Fibroblast of lung (primary cell): ENCODE measurements at regions not wholly inside any gene's neighbourhood (a gene's known extent, or its start where the extent isn't known, plus 50 kb on each side); places are given as distances from the start of the nearest gene placed in this dataset.

Source experiments
- DNase-seq, 2 donors: peaks; one replicate each; pipeline versions ENCODE4 v3.0.0 to v3.0.0-alpha.2; 2010; ENCODE audit warnings: low read depth in 2 of 2
- H2AFZ ChIP-seq: 2 replicates; pipeline ENCODE4 v1.5.1; 2012; ENCODE audit warnings: low read length, control low read depth, inconsistent platforms
- H3K27ac ChIP-seq: 2 replicates; pipeline ENCODE4 v1.5.1; 2011; ENCODE audit warnings: low read length, control low read depth; ENCODE audit not compliant: insufficient read depth
- H3K27me3 ChIP-seq: 2 replicates; pipeline ENCODE4 v1.5.1; 2011; ENCODE audit warnings: mild to moderate bottlenecking, low read length; ENCODE audit not compliant: control insufficient read depth, insufficient read depth
- H3K36me3 ChIP-seq: 2 replicates; pipeline ENCODE4 v1.5.1; 2011; ENCODE audit warnings: low read length; ENCODE audit not compliant: control insufficient read depth, insufficient read depth
- H3K4me1 ChIP-seq: 2 replicates; pipeline ENCODE4 v1.5.1; 2011; ENCODE audit warnings: low read length; ENCODE audit not compliant: control insufficient read depth, insufficient read depth; ENCODE audit errors: extremely low read depth
- H3K4me2 ChIP-seq: 2 replicates; pipeline ENCODE4 v1.5.1; 2011; ENCODE audit warnings: low read length, control low read depth; ENCODE audit not compliant: insufficient read depth; ENCODE audit errors: extremely low read depth
- H3K4me3 ChIP-seq, 4 experiments: fragments of 200-600 bp in 1 of 4; sonication (generic) in 1 of 4; replicated peaks in 1 of 4; 2 replicates each; pipeline ENCODE4 v1.5.1; 2011 to 2016; ENCODE audit warnings: low read length in 4 of 4, low read depth in 3 of 4, mild to moderate bottlenecking in 3 of 4, control low read depth in 2 of 4, inconsistent platforms in 1 of 4, mixed read lengths in 1 of 4; ENCODE audit not compliant: insufficient read depth in 1 of 4; ENCODE audit errors: control extremely low read depth in 1 of 4
- H3K79me2 ChIP-seq: 2 replicates; pipeline ENCODE4 v1.5.1; 2012; ENCODE audit warnings: mild to moderate bottlenecking, low read length, inconsistent platforms; ENCODE audit not compliant: control insufficient read depth, insufficient read depth
- H3K9ac ChIP-seq: 2 replicates; pipeline ENCODE4 v1.5.1; 2011; ENCODE audit warnings: mild to moderate bottlenecking, low read length, control low read depth; ENCODE audit not compliant: insufficient read depth
- H3K9me3 ChIP-seq: 2 replicates; pipeline ENCODE4 v1.5.1; 2012; ENCODE audit warnings: low read depth, low read length; ENCODE audit not compliant: control insufficient read depth, insufficient read depth
- H4K20me1 ChIP-seq: 2 replicates; pipeline ENCODE4 v1.5.1; 2011; ENCODE audit warnings: low read length; ENCODE audit not compliant: control insufficient read depth, insufficient read depth; ENCODE audit errors: extremely low read depth
- CTCF ChIP-seq, 2 donors: IDR thresholded peaks in 1 of 2; conservative IDR thresholded peaks in 1 of 2; 1 replicate in 1 of 2; 2 replicates in 1 of 2; pipeline ENCODE4 v1.5.1; 2011 to 2012; ENCODE audit warnings: low read length in 2 of 2, control low read depth in 1 of 2, inconsistent platforms in 1 of 2, low read depth in 1 of 2, mild to moderate bottlenecking in 1 of 2
- EZH2 ChIP-seq: IDR thresholded peaks from 2 replicates; pipeline ENCODE4 v1.5.1; 2012; ENCODE audit warnings: low read length, control low read depth, mild to moderate bottlenecking; ENCODE audit errors: missing control alignments

GRCh38 chr3:84637272-84637671 is 321.5 kb upstream of the CADM2 start:
- no peak for DNase-seq
- H3K27ac ChIP-seq = no peak overlapping the region
- H3K9ac ChIP-seq = no peak overlapping the region
- H2AFZ ChIP-seq = no peak overlapping the region
- H3K4me2 ChIP-seq = no peak overlapping the region
- H3K4me1 ChIP-seq = no peaks in the 10 kb centered on the region
- no peak for TF ChIP-seq CTCF (conservative IDR thresholded peaks at IDR 0.05 in 1 of 2, IDR thresholded peaks at IDR 0.05 in 1 of 2; ENCODE audit: low read depth in 1 of 2, low read length in 2 of 2)
- TF ChIP-seq EZH2 = no peak
- no peaks in the 10 kb centered on the region for H3K79me2 ChIP-seq
- H3K27me3 ChIP-seq = no peaks in the 10 kb centered on the region
- H4K20me1 ChIP-seq = no peaks in the 10 kb centered on the region
- H3K4me3 ChIP-seq = no peak overlapping the region
- H3K36me3 ChIP-seq = no peaks in the 10 kb centered on the region
- H3K9me3 ChIP-seq = no peaks in the 10 kb centered on the region

DNA sequence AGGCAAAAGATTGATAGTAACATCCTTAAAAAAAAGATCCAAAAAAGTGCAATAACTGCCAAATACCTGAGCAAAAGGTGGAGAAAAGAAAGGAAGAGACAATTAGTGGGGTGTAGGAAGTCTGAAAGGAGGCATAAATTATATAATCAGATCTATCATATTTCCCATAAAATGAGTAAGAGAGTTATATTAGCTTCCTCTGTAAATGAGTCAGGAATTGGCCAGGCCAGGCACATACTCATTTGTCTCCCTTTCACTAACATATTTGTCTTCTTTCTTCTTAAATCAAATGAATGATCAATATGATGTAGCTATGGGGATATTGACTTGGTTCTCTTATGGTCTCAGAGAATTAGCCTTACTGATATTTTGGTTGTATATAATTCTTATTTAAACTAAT is 292.3 kb upstream of the CADM2 start:
- Histone ChIP-seq H3K27ac (no peak overlapping the region), H3K9me3 (no peaks in the 10 kb centered on the region), H3K4me3 (no peak overlapping the region), H3K9ac (no peak overlapping the region), H3K79me2 (no peaks in the 10 kb centered on the region), H3K36me3 (no peaks in the 10 kb centered on the region), H3K4me2 (no peak overlapping the region), H4K20me1 (no peaks in the 10 kb centered on the region), H2AFZ (no peak overlapping the region), H3K27me3 (no peaks in the 10 kb centered on the region), H3K4me1 (no peaks in the 10 kb centered on the region)
- no peak for DNase-seq
- TF ChIP-seq CTCF (conservative IDR thresholded peaks at IDR 0.05 in 1 of 2, IDR thresholded peaks at IDR 0.05 in 1 of 2; ENCODE audit: low read depth in 1 of 2, low read length in 2 of 2) (no peak), EZH2 (no peak)

DNA sequence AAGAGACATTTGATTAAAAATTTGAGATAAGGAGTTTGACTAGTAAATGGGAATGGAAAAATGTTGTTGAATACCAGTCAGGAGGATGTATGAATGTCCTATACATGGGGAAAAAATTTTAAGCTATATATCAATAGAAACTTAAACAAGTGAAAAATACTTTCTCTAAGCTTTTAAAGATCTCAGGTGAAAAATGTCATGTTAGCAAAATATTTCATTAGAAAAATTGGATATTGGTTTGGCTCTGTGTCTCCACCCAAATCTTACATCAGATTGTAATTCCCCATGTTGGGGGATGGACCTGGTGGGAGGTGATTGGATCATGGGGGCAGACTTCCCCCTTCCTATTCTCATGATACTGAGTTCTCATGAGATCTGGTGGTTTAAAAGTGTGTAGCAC is 279.6 kb upstream of the CADM2 start:
- H3K4me3 ChIP-seq = no peak overlapping the region
- no peaks in the 10 kb centered on the region for H3K9me3 ChIP-seq
- no peaks in the 10 kb centered on the region for H3K79me2 ChIP-seq
- no peaks in the 10 kb centered on the region for H3K36me3 ChIP-seq
- H2AFZ ChIP-seq = no peak overlapping the region
- H3K27me3 ChIP-seq = no peaks in the 10 kb centered on the region
- H3K27ac ChIP-seq = no peak overlapping the region
- TF ChIP-seq CTCF (conservative IDR thresholded peaks at IDR 0.05 in 1 of 2, IDR thresholded peaks at IDR 0.05 in 1 of 2; ENCODE audit: low read depth in 1 of 2, low read length in 2 of 2) (no peak), EZH2 (no peak)
- H3K4me1 ChIP-seq = no peaks in the 10 kb centered on the region
- H4K20me1 ChIP-seq = no peaks in the 10 kb centered on the region
- H3K9ac ChIP-seq = no peak overlapping the region
- H3K4me2 ChIP-seq = no peak overlapping the region
- DNase-seq = no peak
